ENCODE measurements at regions not wholly inside any gene's neighbourhood (a gene's known extent, or its start where the extent isn't known, plus 50 kb on each side); places are given as distances from the start of the nearest gene placed in this dataset.

DNA sequence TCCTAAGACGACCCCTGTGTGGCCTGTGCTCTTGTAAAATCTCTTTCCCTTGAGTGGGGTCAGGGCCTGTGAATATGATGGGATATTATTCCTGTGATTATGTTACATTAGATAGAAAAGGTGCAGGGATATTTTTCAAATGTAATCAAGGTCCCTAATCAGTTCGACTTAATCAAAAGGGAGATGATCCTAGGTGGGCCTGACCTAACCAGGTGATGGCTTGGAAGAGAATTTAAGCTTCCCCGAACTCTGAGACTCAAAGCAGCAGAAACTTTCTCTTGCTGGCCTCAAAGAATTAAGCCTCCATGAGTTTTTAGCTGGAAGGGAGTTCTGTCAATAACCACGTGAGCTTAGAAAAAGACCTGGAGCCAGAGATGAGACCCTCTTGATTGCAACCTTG is 124.7 kb downstream of the MAF start:
- DNase-seq (no peak), ATAC-seq (ENCODE audit: insufficient read depth, low read depth) (no peak)
- Histone ChIP-seq H3K27me3 (ENCODE audit: insufficient read depth, low read length, poor library complexity) (no peaks in the 10 kb centered on the region), H3K36me3 (ENCODE audit: insufficient read depth, low read length) (no peaks in the 10 kb centered on the region), H3K79me2 (ENCODE audit: insufficient read depth, low read length) (no peaks in the 10 kb centered on the region), H3K9me3 (ENCODE audit: insufficient read depth, low read length, severe bottlenecking) (no peaks in the 10 kb centered on the region), H3K4me3 (ENCODE audit: low read depth in 1 of 2, low read length in 2 of 2) (no peak overlapping the region), H4K20me1 (ENCODE audit: insufficient read depth, low read length) (no peaks in the 10 kb centered on the region), H3K4me2 (ENCODE audit: insufficient read depth, low read length) (no peak overlapping the region), H3K9ac (ENCODE audit: low read depth, low read length) (no peak overlapping the region), H3K27ac (ENCODE audit: low read length) (no peak overlapping the region), H2AFZ (ENCODE audit: low read depth, low read length) (no peak overlapping the region), H3K4me1 (ENCODE audit: insufficient read depth, low read length) (no peaks in the 10 kb centered on the region)
- no peak for TF ChIP-seq EZH2 (IDR thresholded peaks at IDR 0.05; ENCODE audit: borderline replicate concordance, low read depth, low read length, severe bottlenecking)
- TF ChIP-seq, protein P1, sequence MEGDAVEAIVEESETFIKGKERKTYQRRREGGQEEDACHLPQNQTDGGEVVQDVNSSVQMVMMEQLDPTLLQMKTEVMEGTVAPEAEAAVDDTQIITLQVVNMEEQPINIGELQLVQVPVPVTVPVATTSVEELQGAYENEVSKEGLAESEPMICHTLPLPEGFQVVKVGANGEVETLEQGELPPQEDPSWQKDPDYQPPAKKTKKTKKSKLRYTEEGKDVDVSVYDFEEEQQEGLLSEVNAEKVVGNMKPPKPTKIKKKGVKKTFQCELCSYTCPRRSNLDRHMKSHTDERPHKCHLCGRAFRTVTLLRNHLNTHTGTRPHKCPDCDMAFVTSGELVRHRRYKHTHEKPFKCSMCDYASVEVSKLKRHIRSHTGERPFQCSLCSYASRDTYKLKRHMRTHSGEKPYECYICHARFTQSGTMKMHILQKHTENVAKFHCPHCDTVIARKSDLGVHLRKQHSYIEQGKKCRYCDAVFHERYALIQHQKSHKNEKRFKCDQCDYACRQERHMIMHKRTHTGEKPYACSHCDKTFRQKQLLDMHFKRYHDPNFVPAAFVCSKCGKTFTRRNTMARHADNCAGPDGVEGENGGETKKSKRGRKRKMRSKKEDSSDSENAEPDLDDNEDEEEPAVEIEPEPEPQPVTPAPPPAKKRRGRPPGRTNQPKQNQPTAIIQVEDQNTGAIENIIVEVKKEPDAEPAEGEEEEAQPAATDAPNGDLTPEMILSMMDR (IDR thresholded peaks at IDR 0.05; ENCODE audit: borderline replicate concordance, extremely low read depth, low read length, poor library complexity, severe bottlenecking), result no peak

DNA sequence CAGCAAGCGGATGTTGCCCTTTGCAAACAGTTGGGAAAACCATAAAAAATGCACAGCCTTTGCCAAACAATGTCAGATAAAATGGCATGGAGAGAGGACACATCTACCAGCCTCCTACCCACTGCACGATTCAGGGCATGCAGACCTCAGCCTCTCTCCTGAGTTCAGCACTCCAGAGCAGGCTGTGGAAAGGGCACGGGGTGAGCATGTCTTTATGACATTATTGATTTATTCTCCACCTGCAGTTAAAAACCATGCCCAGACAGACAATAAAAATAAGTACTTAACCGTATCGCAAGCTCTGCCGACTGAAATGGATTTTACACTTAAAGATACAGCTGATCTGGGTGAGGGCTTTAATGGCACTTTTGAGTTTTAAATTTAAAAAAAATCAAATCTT is 127.1 kb downstream of the MAF start:
- Histone ChIP-seq H3K27me3 (ENCODE audit: insufficient read depth, low read length, poor library complexity) (no peaks in the 10 kb centered on the region), H3K36me3 (ENCODE audit: insufficient read depth, low read length) (no peaks in the 10 kb centered on the region), H3K27ac (ENCODE audit: low read length) (no peak overlapping the region), H3K4me3 (ENCODE audit: low read depth in 1 of 2, low read length in 2 of 2) (no peak overlapping the region), H3K9me3 (ENCODE audit: insufficient read depth, low read length, severe bottlenecking) (no peaks in the 10 kb centered on the region), H3K9ac (ENCODE audit: low read depth, low read length) (no peak overlapping the region), H2AFZ (ENCODE audit: low read depth, low read length) (no peak overlapping the region), H3K4me1 (ENCODE audit: insufficient read depth, low read length) (no peaks in the 10 kb centered on the region), H3K4me2 (ENCODE audit: insufficient read depth, low read length) (no peak overlapping the region), H3K79me2 (ENCODE audit: insufficient read depth, low read length) (no peaks in the 10 kb centered on the region), H4K20me1 (ENCODE audit: insufficient read depth, low read length) (no peaks in the 10 kb centered on the region)
- DNase-seq (no peak), ATAC-seq (ENCODE audit: insufficient read depth, low read depth) (no peak)
- no peak for TF ChIP-seq EZH2 (IDR thresholded peaks at IDR 0.05; ENCODE audit: borderline replicate concordance, low read depth, low read length, severe bottlenecking)
- TF ChIP-seq, protein P1 (IDR thresholded peaks at IDR 0.05; ENCODE audit: borderline replicate concordance, extremely low read depth, low read length, poor library complexity, severe bottlenecking), result no peak

DNA sequence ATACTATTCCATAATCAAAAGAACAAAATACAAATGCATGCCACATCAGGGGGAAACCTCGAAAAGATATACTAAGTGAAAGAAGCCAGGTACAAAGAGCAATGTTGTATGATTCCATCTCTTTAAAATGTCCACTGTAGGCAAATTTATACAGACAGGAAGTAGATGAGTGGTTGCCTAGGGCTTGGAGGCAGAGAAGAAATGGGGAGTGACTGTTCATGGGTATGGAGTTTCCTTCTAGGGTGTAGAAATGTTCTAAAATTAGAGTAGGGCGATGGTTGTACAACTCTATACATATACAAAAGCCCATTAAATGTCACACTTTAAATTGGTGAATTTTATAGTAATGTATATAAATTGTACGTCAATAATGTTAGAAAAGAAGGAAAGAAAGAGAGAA is 128.1 kb downstream of the MAF start:
- Histone ChIP-seq H3K4me1 (ENCODE audit: insufficient read depth, low read length) (no peaks in the 10 kb centered on the region), H3K36me3 (ENCODE audit: insufficient read depth, low read length) (no peaks in the 10 kb centered on the region), H2AFZ (ENCODE audit: low read depth, low read length) (no peak overlapping the region), H3K9ac (ENCODE audit: low read depth, low read length) (no peak overlapping the region), H3K27ac (ENCODE audit: low read length) (no peak overlapping the region), H3K79me2 (ENCODE audit: insufficient read depth, low read length) (no peaks in the 10 kb centered on the region), H3K27me3 (ENCODE audit: insufficient read depth, low read length, poor library complexity) (no peaks in the 10 kb centered on the region), H3K9me3 (ENCODE audit: insufficient read depth, low read length, severe bottlenecking) (no peaks in the 10 kb centered on the region), H4K20me1 (ENCODE audit: insufficient read depth, low read length) (no peaks in the 10 kb centered on the region), H3K4me2 (ENCODE audit: insufficient read depth, low read length) (no peak overlapping the region), H3K4me3 (ENCODE audit: low read depth in 1 of 2, low read length in 2 of 2) (no peak overlapping the region)
- no peak for DNase-seq
- no peak for ATAC-seq (ENCODE audit: insufficient read depth, low read depth)
- no peak for TF ChIP-seq EZH2 (IDR thresholded peaks at IDR 0.05; ENCODE audit: borderline replicate concordance, low read depth, low read length, severe bottlenecking)
- TF ChIP-seq, protein P1 (IDR thresholded peaks at IDR 0.05; ENCODE audit: borderline replicate concordance, extremely low read depth, low read length, poor library complexity, severe bottlenecking), result no peak

DNA sequence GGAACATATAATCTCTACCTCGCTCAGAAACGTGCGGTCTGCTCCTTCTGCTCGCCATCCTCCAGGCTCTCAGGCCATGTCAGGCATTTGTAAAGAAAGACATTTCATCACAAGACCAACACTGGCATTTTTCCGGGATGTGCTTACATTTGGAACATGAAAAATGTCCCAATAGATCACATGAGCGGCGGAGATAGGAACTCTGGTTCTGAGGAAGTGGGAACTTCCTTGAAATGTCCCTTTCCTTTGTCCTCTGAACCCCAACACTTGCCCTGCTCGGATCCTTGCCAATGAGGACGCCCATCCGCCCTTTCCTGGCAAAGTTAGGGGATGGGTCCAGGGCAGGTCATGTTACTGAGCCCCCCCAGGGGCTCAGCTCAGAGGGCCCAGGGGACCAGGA is 130.5 kb downstream of the MAF start:
- Histone ChIP-seq H3K36me3 (ENCODE audit: insufficient read depth, low read length) (no peaks in the 10 kb centered on the region), H4K20me1 (ENCODE audit: insufficient read depth, low read length) (no peaks in the 10 kb centered on the region)

More for the DNA sequence above, 130.5 kb downstream of the MAF start:
- no peak for DNase-seq
- no peak overlapping the region for H3K4me2 ChIP-seq (ENCODE audit: insufficient read depth, low read length)
- no peaks in the 10 kb centered on the region for H3K4me1 ChIP-seq (ENCODE audit: insufficient read depth, low read length)
- TF ChIP-seq, protein P1 (IDR thresholded peaks at IDR 0.05; ENCODE audit: borderline replicate concordance, extremely low read depth, low read length, poor library complexity, severe bottlenecking), result no peak
- TF ChIP-seq EZH2 (IDR thresholded peaks at IDR 0.05; ENCODE audit: borderline replicate concordance, low read depth, low read length, severe bottlenecking), result no peak
- H3K27me3 ChIP-seq (ENCODE audit: insufficient read depth, low read length, poor library complexity), result no peaks in the 10 kb centered on the region
- no peak overlapping the region for H2AFZ ChIP-seq (ENCODE audit: low read depth, low read length)
- no peak overlapping the region for H3K9ac ChIP-seq (ENCODE audit: low read depth, low read length)
- H3K79me2 ChIP-seq (ENCODE audit: insufficient read depth, low read length), result no peaks in the 10 kb centered on the region
- no peak for ATAC-seq (ENCODE audit: insufficient read depth, low read depth)
- H3K4me3 ChIP-seq (ENCODE audit: low read depth in 1 of 2, low read length in 2 of 2), result no peak overlapping the region
- no peak overlapping the region for H3K27ac ChIP-seq (ENCODE audit: low read length)
- H3K9me3 ChIP-seq (ENCODE audit: insufficient read depth, low read length, severe bottlenecking), result no peaks in the 10 kb centered on the region

Data from DND-41 (cell line).